D341Med (cell line): ENCODE measurements at regions not wholly inside any gene's neighbourhood (a gene's known extent, or its start where the extent isn't known, plus 50 kb on each side); places are given as distances from the start of the nearest gene placed in this dataset.

Experiments
- DNase-seq: peaks from one replicate; pipeline ENCODE4 v3.0.0; 2012; ENCODE audit warnings: low spot score

- no peak for DNase-seq
Observed at GRCh38 chr14:97298736-97299135, 501.6 kb downstream of the VRK1 start.

- DNase-seq = no peak
Observed at GRCh38 chr14:97299661-97300060, 502.5 kb downstream of the VRK1 start.

- DNase-seq = no peak
Observed at GRCh38 chr14:97301931-97302559, 504.9 kb downstream of the VRK1 start.

- no peak for DNase-seq
Observed at GRCh38 chr14:97306133-97306759, 509.1 kb downstream of the VRK1 start.

- no peak for DNase-seq
Observed at GRCh38 chr14:97306760-97307246, 509.6 kb downstream of the VRK1 start.

GRCh38 chr14:97311411-97311810 is 514.2 kb downstream of the VRK1 start:
- no peak for DNase-seq

GRCh38 chr14:97312910-97313309 is 515.7 kb downstream of the VRK1 start:
- no peak for DNase-seq

GRCh38 chr14:97315790-97316189 is 518.6 kb downstream of the VRK1 start:
- no peak for DNase-seq

- DNase-seq = no peak
Observed at GRCh38 chr14:97318380-97318779, 521.2 kb downstream of the VRK1 start.

- no peak for DNase-seq
Observed at GRCh38 chr14:97319691-97320090, 522.5 kb downstream of the VRK1 start.

- DNase-seq = no peak
Observed at GRCh38 chr14:97328743-97329142, 531.6 kb downstream of the VRK1 start.

GRCh38 chr14:97329701-97330100 is 532.5 kb downstream of the VRK1 start:
- no peak for DNase-seq

GRCh38 chr14:97331058-97331457 is 533.9 kb downstream of the VRK1 start:
- no peak for DNase-seq

- no peak for DNase-seq
Observed at GRCh38 chr14:97331526-97331925, 534.3 kb downstream of the VRK1 start.

GRCh38 chr14:97336179-97336578 is 539.0 kb downstream of the VRK1 start:
- DNase-seq = no peak

GRCh38 chr14:97336816-97337215 is 539.6 kb downstream of the VRK1 start:
- no peak for DNase-seq

GRCh38 chr14:97337267-97337666 is 540.1 kb downstream of the VRK1 start:
- no peak for DNase-seq

GRCh38 chr14:97337670-97338069 is 540.5 kb downstream of the VRK1 start:
- DNase-seq = no peak

GRCh38 chr14:97344666-97345065 is 547.5 kb downstream of the VRK1 start:
- no peak for DNase-seq

GRCh38 chr14:97346675-97347074 is 549.5 kb downstream of the VRK1 start:
- no peak for DNase-seq

GRCh38 chr14:97349463-97349862 is 552.3 kb downstream of the VRK1 start:
- DNase-seq = no peak

GRCh38 chr14:97349946-97350345 is 552.8 kb downstream of the VRK1 start:
- no peak for DNase-seq

GRCh38 chr14:97350415-97350814 is 553.2 kb downstream of the VRK1 start:
- no peak for DNase-seq
